Gastroesophageal sphincter (tissue), 4 donors: ENCODE measurements at regions not wholly inside any gene's neighbourhood (a gene's known extent, or its start where the extent isn't known, plus 50 kb on each side); places are given as distances from the start of the nearest gene placed in this dataset.

ENCODE experiments used
- ATAC-seq: fragments of 150-250 bp; one replicate; pipeline ENCODE4 v1.9.1; 2016; ENCODE audit warnings: mild to moderate bottlenecking, moderate library complexity
- H3K27ac ChIP-seq, 4 donors: fragments of 200-600 bp; sonication (generic) in 3 of 4; 1 replicate in 3 of 4; 2 replicates in 1 of 4; pipeline ENCODE4 v1.5.1; 2016 to 2019
- H3K27me3 ChIP-seq: fragments of 200-600 bp; sonication (generic); one replicate; pipeline ENCODE4 v1.5.1; 2019
- H3K36me3 ChIP-seq, 2 donors: fragments of 200-600 bp; sonication (generic); one replicate each; pipeline ENCODE4 v1.5.1; 2019; ENCODE audit warnings: control low read depth in 1 of 2
- H3K4me1 ChIP-seq, 3 donors: fragments of 200-600 bp; sonication (generic); 1 replicate in 2 of 3; 2 replicates in 1 of 3; pipeline ENCODE4 v1.5.1; 2016 to 2019; ENCODE audit warnings: control low read depth in 2 of 3
- H3K4me3 ChIP-seq, 2 donors: fragments of 200-600 bp; sonication (generic); one replicate each; pipeline ENCODE4 v1.5.1; 2019; ENCODE audit warnings: mild to moderate bottlenecking in 1 of 2, moderate library complexity in 1 of 2
- H3K9me3 ChIP-seq, 3 donors: fragments of 200-600 bp; sonication (generic); one replicate each; pipeline ENCODE4 v1.5.1; 2017 to 2019; ENCODE audit warnings: control low read depth in 2 of 3
- EP300 ChIP-seq: sonication (generic); formaldehyde crosslinking; IDR thresholded peaks from one replicate; pipeline ENCODE4 v1.6.1; 2017; ENCODE audit warnings: antibody characterized with exemption, mild to moderate bottlenecking
- POLR2A ChIP-seq, 2 donors: fragments of 450-650 bp; IDR thresholded peaks; one replicate each; pipeline ENCODE4 v1.6.1; 2017; ENCODE audit warnings: antibody characterized with exemption in 2 of 2, mild to moderate bottlenecking in 2 of 2, moderate library complexity in 1 of 2
- POLR2AphosphoS5 ChIP-seq: sonication (generic); formaldehyde crosslinking; IDR thresholded peaks from one replicate; pipeline ENCODE4 v1.6.1; 2017; ENCODE audit warnings: antibody characterized with exemption
- WGBS, 2 donors: methylation state at CpG; one replicate each; pipeline ENCODE4 v1.1.5; 2018; ENCODE audit warnings: low coverage in 1 of 2; 5-methylcytosine and 5-hydroxymethylcytosine counted together
- TF ChIP-seq, protein P1 (sequence below), 4 experiments: fragments of 200-600 bp in 2 of 4; fragments of 450-650 bp in 2 of 4; sonication (generic) in 1 of 4; IDR thresholded peaks; one replicate each; pipeline ENCODE4 v1.5.1; 2017 to 2019; ENCODE audit warnings: antibody characterized with exemption in 4 of 4, mild to moderate bottlenecking in 2 of 4, moderate library complexity in 2 of 4

DNA sequence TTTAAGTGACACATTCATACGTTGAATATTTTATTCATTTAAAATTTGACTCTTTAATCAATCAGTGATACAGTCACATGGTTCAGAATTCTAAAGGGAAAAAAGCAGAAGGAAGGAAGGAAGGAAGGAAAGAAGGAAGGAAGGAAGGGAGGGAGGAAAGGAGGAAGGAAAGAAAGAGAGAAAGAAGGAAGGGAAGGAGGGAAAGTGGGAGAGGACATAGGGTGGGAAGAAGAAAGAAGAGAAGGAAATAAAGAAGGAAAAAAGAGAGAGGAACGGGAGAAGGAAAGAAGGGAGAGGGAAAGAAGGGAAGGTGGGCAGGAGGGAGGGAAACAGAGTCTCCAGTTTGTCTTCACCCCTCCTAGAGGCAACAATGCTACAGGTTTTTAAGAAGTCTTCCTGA, 518.6 kb downstream of the MIAT start:
- Histone ChIP-seq H3K27me3 (peaks cover 10% of the 10 kb centered on the region), H3K9me3 (no peaks in the 10 kb centered on the region), H3K4me1 (peaks cover 0 to 2% (median 0%) of the 10 kb centered on the region in 3 donors), H3K4me3 (no peak overlapping the region), H3K27ac (no peak overlapping the region), H3K36me3 (no peaks in the 10 kb centered on the region)
- WGBS, 2 donors = 33 to 70% methylated on average over 1 to 2 of the region's 2 CpGs
- no peak for TF ChIP-seq POLR2AphosphoS5
- no peak for TF ChIP-seq EP300
- TF ChIP-seq, protein P1, sequence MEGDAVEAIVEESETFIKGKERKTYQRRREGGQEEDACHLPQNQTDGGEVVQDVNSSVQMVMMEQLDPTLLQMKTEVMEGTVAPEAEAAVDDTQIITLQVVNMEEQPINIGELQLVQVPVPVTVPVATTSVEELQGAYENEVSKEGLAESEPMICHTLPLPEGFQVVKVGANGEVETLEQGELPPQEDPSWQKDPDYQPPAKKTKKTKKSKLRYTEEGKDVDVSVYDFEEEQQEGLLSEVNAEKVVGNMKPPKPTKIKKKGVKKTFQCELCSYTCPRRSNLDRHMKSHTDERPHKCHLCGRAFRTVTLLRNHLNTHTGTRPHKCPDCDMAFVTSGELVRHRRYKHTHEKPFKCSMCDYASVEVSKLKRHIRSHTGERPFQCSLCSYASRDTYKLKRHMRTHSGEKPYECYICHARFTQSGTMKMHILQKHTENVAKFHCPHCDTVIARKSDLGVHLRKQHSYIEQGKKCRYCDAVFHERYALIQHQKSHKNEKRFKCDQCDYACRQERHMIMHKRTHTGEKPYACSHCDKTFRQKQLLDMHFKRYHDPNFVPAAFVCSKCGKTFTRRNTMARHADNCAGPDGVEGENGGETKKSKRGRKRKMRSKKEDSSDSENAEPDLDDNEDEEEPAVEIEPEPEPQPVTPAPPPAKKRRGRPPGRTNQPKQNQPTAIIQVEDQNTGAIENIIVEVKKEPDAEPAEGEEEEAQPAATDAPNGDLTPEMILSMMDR (IDR thresholded peaks at IDR 0.05) = no peak
- TF ChIP-seq POLR2A (IDR thresholded peaks at IDR 0.05) = no peak
- ATAC-seq = no peak

DNA sequence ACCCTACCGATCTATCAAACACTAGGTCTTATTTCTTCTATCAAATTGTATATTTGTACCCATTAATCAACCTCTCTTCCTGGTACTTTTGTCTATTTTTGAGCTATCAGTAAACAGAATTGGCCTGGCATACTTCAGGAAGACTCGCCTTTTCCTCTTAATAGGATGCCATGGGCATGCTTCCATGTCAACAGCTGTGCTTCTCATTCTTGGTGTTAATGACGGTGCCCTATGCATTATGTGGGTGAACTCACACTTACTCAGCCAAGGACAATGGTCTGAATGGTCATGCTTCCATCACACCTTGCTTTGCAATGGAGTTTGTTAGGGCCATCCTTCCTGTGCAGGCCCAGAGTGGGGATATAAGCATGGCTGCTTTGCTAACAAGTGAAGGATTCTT, 521.8 kb downstream of the MIAT start:
- WGBS, 2 donors = 70 to 76% methylated on average over 3 of the region's 3 CpGs
- H3K4me3 ChIP-seq = no peak overlapping the region
- H3K9me3 ChIP-seq = no peaks in the 10 kb centered on the region
- TF ChIP-seq POLR2A (IDR thresholded peaks at IDR 0.05) (no peak), EP300 (no peak)
- no peak for ATAC-seq
- H3K36me3 ChIP-seq = no peaks in the 10 kb centered on the region
- no peak overlapping the region for H3K27ac ChIP-seq
- H3K4me1 ChIP-seq = no peaks in the 10 kb centered on the region
- peaks cover 10% of the 10 kb centered on the region for H3K27me3 ChIP-seq

DNA sequence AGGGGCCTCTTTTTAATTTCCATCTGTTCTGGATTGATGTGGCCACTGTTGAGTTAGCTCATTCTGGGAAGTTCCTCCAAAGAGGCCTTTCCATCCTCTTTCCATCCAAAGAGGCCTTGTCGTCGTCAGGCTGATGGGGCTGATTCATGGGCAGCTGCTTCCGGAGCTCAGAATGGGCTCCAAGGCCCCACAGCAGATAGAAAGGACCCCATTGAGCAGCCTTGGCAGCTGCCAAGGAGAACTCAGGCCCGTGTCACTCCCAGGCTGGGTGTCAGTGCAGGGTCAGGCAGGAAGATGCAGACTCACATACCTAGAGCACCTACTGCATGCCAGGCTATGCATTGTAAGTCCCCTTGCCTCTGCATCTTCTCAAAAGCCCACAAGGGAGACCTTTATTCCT, 524.1 kb downstream of the MIAT start:
- Histone ChIP-seq H3K27ac (no peak overlapping the region), H3K4me1 (no peaks in the 10 kb centered on the region), H3K27me3 (no peaks in the 10 kb centered on the region), H3K4me3 (no peak overlapping the region), H3K9me3 (no peaks in the 10 kb centered on the region), H3K36me3 (no peaks in the 10 kb centered on the region)
- ATAC-seq = no peak
- TF ChIP-seq POLR2AphosphoS5 = no peak
- TF ChIP-seq POLR2A (IDR thresholded peaks at IDR 0.05) = no peak
- TF ChIP-seq, protein P1 (IDR thresholded peaks at IDR 0.05) = no peak
- TF ChIP-seq EP300 = no peak
- WGBS, 2 donors = 80% methylated on average over 1 of the region's 4 CpGs; no CpG with 5 or more reads in 1 of the 2 donors

DNA sequence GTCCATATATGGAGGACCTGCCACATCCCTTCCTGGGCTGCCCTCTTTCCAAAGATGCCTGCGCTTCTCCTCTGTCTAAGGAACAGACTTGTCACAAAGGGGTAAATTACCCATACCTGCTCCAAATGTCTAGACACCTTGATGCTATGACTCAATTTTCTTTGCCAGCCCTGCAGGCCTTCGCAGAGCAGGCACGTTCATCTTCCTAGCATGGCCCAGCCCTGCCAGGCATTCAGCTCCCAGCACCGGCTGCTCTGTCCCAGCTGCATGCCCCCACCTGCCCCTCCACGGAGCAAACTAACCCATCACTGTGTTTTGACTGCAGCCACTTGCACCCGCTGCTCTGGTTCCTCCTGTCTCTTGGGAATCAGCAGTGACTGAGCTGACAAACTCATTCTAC, 526.1 kb downstream of the MIAT start:
- H3K27ac ChIP-seq = no peak overlapping the region
- no peak overlapping the region for H3K4me3 ChIP-seq
- WGBS, 2 donors = 88 to 100% methylated on average over 1 to 5 of the region's 6 CpGs
- ATAC-seq = no peak
- H3K27me3 ChIP-seq = no peaks in the 10 kb centered on the region
- TF ChIP-seq POLR2AphosphoS5 (no peak), POLR2A (IDR thresholded peaks at IDR 0.05) (no peak), EP300 (no peak)
- TF ChIP-seq, protein P1 (IDR thresholded peaks at IDR 0.05) = no peak
- no peaks in the 10 kb centered on the region for H3K4me1 ChIP-seq
- no peaks in the 10 kb centered on the region for H3K9me3 ChIP-seq
- no peaks in the 10 kb centered on the region for H3K36me3 ChIP-seq

DNA sequence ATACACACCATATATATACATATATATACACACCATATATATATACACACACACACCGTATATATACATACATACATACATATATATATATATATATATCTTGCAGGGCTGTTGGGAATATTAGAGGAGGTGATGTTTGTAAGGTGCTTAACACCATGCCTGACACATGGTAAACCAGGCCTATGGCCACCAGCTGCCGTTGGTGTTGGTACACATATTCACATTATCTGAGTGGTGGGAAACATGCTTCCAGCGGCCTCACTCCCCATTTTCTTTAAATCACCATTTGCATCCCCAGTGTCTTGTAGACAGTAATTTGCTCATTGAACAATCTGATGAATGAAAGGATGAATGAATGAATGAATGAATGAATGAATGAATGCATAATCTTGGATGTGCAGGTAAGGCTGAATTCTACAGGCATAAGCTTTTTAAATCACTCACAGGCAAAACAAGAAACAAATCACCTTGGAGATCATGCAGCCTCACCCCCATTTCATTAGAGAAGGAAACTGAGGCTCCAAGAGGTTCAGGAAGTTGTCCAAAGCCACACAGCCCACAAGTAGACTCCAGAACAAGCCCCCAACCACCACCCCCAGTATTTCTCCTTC, 527.8 kb downstream of the MIAT start:
- Histone ChIP-seq H3K9me3 (no peaks in the 10 kb centered on the region), H3K27ac (no peak overlapping the region), H3K36me3 (no peaks in the 10 kb centered on the region), H3K4me1 (no peaks in the 10 kb centered on the region), H3K27me3 (no peaks in the 10 kb centered on the region), H3K4me3 (no peak overlapping the region)
- 80% methylated on average over 3 of the region's 3 CpGs; no CpG with 5 or more reads in 1 of the 2 donors for WGBS, 2 donors
- TF ChIP-seq, protein P1 (IDR thresholded peaks at IDR 0.05) = no peak
- TF ChIP-seq EP300 (no peak), POLR2A (IDR thresholded peaks at IDR 0.05) (no peak), POLR2AphosphoS5 (no peak)
- ATAC-seq = no peak
